ENCODE measurements at regions not wholly inside any gene's neighbourhood (a gene's known extent, or its start where the extent isn't known, plus 50 kb on each side); places are given as distances from the start of the nearest gene placed in this dataset.

- TF ChIP-seq MAFK (IDR thresholded peaks at IDR 0.05; ENCODE audit: low read length), result no peak
- no peak for TF ChIP-seq ZNF77 (CRISPR knock-in tag; IDR thresholded peaks at IDR 0.05)
- TF ChIP-seq RBM15 (IDR thresholded peaks at IDR 0.05; ENCODE audit: insufficient read depth, low read length), result no peak
- TF ChIP-seq ZFX (CRISPR knock-in tag; IDR thresholded peaks at IDR 0.05), result no peak
- no peak for TF ChIP-seq ESRRA (IDR thresholded peaks at IDR 0.05; ENCODE audit: borderline replicate concordance, low read depth)
Measured at GRCh38 chrX:39826813-39827543, 270.8 kb downstream of the BCOR start.
